NCI-H526 treated with DMSO at 0.1 percent for 48 hours (cell line): ENCODE measurements at regions not wholly inside any gene's neighbourhood (a gene's known extent, or its start where the extent isn't known, plus 50 kb on each side); places are given as distances from the start of the nearest gene placed in this dataset.
"Not testable (repeated sequence)": the region's sequence is repeated elsewhere in the genome, so short reads cannot be mapped to it uniquely, and the experiment has no call there.

Source experiments
- DNase-seq: peaks from one replicate; lab custom pipeline; 2025; lab: John Stamatoyannopoulos, UW

- no peak for DNase-seq
These were observed 95.5 kb upstream of the TBX5 start for GRCh38 chr12:114501474-114501807.

GRCh38 chr12:114500775-114501473 lies 95.0 kb upstream of the TBX5 start:
- DNase-seq, result no peak

DNA sequence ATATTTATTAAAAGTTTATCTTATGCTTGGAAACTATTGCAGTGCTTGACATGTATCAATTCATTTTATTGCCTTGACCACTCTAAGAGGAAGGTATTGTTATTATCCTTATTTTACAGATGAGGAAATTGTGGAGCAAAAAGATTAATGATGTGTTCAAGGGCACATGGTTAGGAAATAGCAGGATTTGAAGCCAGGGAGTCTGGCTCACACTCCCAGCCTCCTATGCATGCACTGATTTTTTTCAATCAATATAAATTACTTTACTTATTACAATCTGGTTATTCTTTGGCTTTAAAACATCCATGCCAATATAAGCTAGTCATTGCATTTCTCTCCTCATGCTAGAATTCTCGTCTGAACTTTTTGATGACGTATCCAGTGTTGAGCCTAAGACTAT lies 94.2 kb upstream of the TBX5 start:
- DNase-seq, result no peak

- no peak for DNase-seq
These were observed 93.4 kb upstream of the TBX5 start for GRCh38 chr12:114499338-114499737.

DNA sequence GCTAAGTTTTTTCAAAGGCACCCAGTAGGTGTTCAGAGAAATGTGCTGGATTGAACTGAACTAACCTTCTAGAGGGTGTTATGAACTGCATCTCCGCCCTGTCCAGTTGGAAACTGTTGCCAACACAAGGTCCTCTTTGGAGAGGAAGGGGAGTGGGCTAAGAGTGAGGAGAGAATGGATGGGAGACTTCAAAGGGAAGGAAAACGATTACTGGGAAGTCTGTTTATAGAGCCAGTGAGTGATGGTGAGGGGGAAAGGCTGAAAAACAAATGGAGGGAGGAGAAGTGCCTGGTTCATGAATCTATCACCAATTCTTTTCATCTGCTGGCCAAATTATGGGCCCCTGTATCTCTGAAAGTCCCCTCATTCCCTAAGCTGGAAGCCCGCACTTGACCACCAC lies 86.0 kb upstream of the TBX5 start:
- DNase-seq, result no peak

DNA sequence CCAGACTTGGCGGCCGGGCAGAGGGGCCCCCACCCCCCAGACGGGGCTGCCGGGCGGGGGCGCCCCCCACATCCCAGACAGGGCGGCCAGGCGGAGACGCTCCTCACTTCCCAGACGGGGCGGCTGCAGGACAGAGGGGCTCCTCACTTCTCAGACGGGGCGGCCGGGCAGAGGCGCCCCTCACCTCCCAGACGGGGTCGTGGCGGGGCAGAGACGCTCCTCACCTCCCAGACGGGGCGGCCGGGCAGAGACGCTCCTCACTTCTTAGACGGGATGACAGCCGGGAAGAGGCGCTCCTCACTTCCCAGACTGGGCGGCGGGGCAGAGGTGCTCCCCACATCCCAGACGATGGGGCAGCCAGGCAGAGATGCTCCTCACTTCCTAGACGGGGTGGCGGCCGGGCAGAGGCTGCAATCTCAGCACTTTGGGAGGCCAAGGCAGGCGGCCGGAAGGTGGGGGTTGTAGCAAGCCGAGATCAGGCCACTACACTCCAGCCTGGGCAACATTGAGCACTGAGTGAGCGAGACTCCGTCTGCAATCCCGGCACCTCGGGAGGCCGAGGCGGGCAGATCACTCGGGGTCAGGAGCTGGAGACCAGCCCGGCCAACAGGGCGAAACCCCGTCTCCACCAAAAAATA lies 79.0 kb upstream of the TBX5 start:
- not testable (repeated sequence) for DNase-seq

- DNase-seq, result no peak
These were observed 78.1 kb upstream of the TBX5 start for GRCh38 chr12:114483996-114484395.

DNA sequence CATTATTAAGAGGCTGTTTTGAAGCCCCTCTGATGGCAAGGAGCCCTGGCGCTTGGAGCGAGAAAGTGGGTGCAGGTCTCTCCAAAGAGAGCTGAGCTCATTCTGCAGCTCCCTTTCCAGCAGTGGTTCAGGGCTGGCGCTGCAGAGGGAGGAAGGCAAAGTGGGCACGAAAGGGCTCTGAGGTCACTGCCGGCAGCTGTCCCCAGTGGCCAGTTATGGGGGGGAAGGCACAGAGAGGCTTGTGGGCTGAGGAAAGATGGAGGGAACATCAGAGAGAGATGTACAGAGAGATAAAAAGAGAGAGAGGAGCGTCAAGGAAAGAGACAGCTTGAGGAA lies 75.2 kb upstream of the TBX5 start:
- DNase-seq, result no peak

GRCh38 chr12:114480337-114481199 lies 74.6 kb upstream of the TBX5 start:
- DNase-seq, result no peak

DNA sequence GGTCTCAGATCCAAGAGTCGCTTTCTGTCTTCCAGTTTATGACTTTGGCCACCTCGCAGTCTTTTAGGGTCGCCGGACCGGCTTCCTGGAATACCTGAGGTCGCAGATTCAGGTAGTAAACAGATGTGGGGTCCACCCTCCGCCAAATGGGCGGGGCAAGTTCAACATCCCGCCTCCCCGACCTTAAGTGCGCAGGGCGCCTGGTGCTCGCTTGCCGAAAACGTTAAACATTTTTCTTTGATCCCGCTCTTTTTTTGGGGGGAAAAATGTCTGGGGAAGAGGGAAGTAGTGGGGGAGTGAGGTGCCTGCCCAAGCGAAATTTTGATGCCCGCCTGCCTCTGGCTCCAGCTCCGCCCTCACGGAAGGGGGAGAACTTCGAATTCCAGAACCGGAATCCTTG lies 73.9 kb upstream of the TBX5 start:
- DNase-seq, result no peak

DNA sequence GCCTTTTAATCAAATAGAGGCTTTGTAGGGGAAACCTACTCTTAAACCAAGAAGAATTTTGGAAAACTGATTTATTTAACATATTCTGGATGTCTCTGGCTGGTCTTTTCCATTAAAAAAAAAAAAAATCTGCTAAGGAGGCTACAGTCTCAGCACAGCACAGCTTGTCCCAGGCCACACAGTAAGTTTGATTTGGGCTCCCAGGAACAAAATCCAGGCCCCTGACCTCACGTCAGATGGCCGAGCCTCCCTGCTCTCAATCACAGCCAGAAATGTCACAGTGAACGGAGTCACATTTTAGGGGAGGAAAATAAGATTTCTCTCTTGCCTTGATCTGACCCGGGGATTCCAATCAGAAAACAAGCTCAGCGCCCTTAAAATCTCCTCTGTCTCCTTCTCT lies 72.9 kb upstream of the TBX5 start:
- DNase-seq, result no peak

GRCh38 chr12:114477989-114478395 lies 72.0 kb upstream of the TBX5 start:
- no peak for DNase-seq

DNA sequence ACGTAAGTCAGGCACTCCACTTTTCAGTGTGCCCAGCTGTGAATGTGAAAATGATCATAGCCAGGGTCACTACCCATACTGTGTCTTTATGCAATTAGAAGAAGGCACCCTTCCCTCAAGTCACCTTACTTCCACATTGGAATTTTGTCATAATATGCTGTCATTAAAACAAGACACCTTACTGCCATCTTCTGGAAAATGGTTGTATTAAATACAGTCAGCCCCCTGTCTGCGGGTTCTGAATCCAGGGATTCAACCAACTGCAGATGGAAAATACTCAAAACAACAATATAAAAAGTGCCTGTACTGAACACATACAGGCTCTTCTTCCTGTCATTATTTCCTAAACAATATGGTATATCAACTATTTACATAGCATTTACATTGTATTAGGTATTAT lies 70.2 kb upstream of the TBX5 start:
- no peak for DNase-seq

- DNase-seq, result no peak
These were observed 67.8 kb upstream of the TBX5 start for GRCh38 chr12:114473717-114474116.

GRCh38 chr12:114473018-114473417 lies 67.1 kb upstream of the TBX5 start:
- DNase-seq, result no peak

DNA sequence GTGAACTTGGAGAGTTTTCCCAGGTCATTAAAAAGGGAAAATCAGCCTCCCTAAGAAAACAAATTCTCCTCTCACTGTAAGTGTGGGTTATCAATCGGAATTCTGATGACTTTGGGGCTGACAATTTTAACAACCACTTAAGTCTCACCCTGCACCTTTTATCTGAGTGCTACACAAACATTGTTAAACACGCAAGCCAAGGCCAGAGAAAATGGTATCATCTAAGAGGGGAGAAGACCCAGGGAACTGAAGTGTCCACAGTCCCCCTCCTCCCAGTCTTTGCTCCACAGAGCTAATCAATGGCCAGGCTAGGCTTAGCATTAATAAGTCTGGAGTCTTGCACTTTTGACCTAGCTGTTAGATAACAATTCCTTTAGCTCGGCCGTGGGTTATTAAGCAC lies 51.7 kb upstream of the TBX5 start:
- no peak for DNase-seq
